Stimulated activated CD8-positive, alpha-beta memory T cell treated with anti-CD3 and anti-CD28 coated beads, Interleukin-12 subunit alpha, Interleukin-12 subunit beta, amount 100 ng/mL, for 4 hours (primary cell): ENCODE measurements at regions not wholly inside any gene's neighbourhood (a gene's known extent, or its start where the extent isn't known, plus 50 kb on each side); places are given as distances from the start of the nearest gene placed in this dataset.

Experiments used
- DNase-seq: peaks from one replicate; pipeline ENCODE4 v3.0.0-alpha.2; 2020; ENCODE audit warnings: low read depth

DNA sequence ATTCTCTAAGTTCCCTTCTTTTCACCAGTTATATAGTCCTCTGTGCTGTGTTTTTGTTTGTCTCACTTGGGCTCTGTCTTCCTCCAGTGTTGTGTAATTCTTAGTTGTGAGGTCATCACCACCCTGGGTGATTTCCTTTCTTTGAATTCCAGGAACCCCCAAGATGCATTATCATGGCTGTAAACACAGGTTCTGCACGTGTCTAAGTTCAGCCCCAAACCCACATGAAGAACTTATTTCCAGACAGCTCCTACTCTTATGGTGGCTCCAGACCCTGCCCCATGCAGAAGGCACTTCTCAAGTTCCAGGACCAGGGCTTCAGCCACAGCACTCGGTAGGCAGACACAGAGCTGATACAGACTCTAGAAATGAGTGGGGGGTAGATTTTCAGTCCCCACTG lies 560.5 kb downstream of the BCL11B start:
- DNase-seq = no peak

GRCh38 chr14:98714626-98715425 lies 557.2 kb downstream of the BCL11B start:
- no peak for DNase-seq

DNA sequence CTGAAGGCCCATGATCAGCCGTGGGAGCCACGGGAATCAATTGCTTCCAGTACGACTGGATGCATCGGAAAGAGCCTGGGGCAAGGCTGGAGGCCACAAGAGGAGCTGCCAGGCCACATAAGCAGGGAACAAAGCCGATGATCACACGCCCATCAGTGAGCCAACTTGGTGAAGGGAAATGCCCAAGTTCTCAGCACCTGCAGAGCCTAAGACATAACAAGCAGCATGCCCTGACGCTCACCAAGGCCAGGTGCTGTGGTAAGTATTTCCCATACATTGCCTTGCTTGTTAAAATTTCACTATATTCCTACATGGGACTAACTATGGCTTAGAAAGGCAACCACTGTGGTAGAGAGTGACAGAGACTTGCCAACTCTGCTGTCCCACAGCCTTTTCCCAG lies 555.9 kb downstream of the BCL11B start:
- DNase-seq = no peak

DNA sequence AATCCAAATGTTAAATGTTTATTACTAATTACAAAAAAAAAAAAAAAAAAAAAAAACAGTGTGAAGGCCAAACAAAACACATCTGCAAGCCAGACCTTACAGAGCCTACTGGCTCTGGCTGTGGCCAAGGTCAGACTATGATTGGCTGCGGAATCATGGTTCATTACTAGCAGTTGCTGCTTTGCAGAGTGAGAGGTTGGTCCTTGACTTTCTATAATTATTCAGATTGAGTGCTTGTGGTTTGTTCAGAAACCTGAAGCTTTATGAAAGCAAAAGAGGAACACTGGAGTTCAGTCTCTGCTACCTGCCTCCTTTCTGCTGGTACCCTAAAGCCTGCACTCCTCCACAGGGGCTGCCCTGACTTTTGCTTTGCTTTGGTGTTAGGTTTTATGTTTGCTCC lies 550.9 kb downstream of the BCL11B start:
- DNase-seq = no peak

DNA sequence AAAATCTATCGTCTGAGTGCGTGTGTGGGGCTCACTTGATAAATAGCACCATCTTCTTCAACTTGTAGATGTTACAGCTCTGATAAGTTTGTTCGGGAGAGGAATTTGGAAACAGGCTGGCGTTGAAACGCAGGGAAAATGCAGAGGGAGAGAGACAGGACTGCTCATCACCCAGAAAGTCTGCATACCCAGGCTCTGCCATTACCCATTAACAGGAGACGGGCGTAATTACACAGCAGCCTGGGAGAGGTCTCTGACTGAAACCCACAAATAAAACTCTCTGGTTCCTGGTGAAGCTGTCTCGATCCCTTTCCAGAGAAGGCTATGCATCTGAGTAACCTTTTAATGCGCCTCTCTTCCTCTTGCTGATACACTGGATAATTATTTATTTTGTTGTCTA lies 547.3 kb downstream of the BCL11B start:
- DNase-seq = no peak

- no peak for DNase-seq
Observed at GRCh38 chr14:98725191-98725590, 546.8 kb downstream of the BCL11B start.

GRCh38 chr14:98725676-98726075 lies 546.3 kb downstream of the BCL11B start:
- no peak for DNase-seq

GRCh38 chr14:98726585-98727405 lies 545.2 kb downstream of the BCL11B start:
- DNase-seq = no peak

DNA sequence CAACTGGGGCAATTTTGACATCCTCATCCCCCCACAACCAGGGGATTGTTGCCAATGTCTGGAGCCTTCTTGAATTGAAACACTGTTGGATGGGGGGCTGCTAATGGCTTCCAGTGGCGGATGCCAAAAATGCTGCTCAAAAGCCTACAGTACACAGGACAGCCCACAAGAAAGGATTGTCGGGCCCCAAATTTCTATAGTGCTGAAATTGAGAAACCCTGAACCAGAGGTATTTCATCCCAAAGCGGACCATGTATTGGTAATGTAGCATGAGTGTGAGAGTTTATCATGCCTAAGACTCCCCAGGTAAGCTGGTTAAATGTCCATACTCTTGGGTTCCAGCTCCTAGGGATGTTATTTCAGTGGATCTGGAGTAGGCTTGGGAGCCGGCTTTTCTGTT lies 544.0 kb downstream of the BCL11B start:
- no peak for DNase-seq

DNA sequence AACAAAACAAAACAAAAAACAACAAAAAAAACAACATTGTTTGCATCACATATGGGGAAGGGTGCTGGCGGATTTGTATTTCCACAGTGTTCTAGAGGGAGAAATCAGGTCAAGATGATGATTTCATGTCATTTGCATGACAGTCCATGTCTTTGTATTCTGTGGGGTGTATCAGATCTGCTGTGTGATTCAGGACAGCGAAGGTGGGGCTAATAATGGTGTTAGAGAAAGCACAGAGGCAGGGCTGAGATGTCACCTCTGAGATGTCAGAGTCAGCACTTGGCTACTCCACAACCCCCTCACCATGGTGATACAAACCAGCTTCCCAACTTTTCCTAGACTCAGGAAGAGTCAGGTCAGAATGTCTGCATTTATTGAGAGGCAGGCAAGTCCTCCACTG lies 543.2 kb downstream of the BCL11B start:
- DNase-seq = no peak

- no peak for DNase-seq
Observed at GRCh38 chr14:98731286-98731685, 540.7 kb downstream of the BCL11B start.

GRCh38 chr14:98731701-98732100 lies 540.3 kb downstream of the BCL11B start:
- no peak for DNase-seq

- no peak for DNase-seq
Observed at GRCh38 chr14:98733536-98733935, 538.5 kb downstream of the BCL11B start.

GRCh38 chr14:98736701-98737338 lies 535.2 kb downstream of the BCL11B start:
- DNase-seq = no peak

GRCh38 chr14:98741523-98741922 lies 530.5 kb downstream of the BCL11B start:
- no peak for DNase-seq

- DNase-seq = no peak
Observed at GRCh38 chr14:98742001-98742400, 530.0 kb downstream of the BCL11B start.

- no peak for DNase-seq
Observed at GRCh38 chr14:98743536-98743935, 528.5 kb downstream of the BCL11B start.

GRCh38 chr14:98748966-98749365 lies 523.0 kb downstream of the BCL11B start:
- no peak for DNase-seq

DNA sequence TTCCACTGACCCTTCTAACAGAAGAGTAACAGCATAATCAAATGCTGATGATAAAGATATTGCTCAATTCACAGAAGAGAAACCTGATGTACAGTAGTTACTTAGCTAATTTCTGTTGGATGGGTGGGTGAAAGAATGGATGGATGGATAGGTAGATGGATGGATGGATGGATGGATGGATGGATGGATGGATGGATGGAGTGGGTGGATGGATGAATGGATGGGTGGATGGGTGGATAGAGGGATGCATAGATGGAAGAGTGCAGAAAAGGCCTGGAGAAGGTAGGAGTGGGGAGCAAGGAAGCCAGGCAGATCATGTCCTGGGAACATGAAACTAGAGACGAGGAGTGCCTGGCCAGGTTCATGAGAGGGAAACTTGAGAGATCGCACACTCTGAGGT lies 520.9 kb downstream of the BCL11B start:
- no peak for DNase-seq

- no peak for DNase-seq
Observed at GRCh38 chr14:98752660-98753059, 519.3 kb downstream of the BCL11B start.

GRCh38 chr14:98754343-98755020 lies 517.5 kb downstream of the BCL11B start:
- no peak for DNase-seq

GRCh38 chr14:98756749-98757148 lies 515.2 kb downstream of the BCL11B start:
- DNase-seq = no peak
